Right cardiac atrium (tissue), 5 donors: ENCODE measurements at regions not wholly inside any gene's neighbourhood (a gene's known extent, or its start where the extent isn't known, plus 50 kb on each side); places are given as distances from the start of the nearest gene placed in this dataset.
"Not testable (repeated sequence)": the region's sequence is repeated elsewhere in the genome, so short reads cannot be mapped to it uniquely, and the experiment has no call there.

Experiments
- ATAC-seq, 2 donors: fragments of 200-7000 bp; cut with Tn5 transposase; one replicate each; pipeline versions ENCODE4 v1.8.0 to v1.9.1; 2020; ENCODE audit warnings: moderate library complexity in 2 of 2, mild to moderate bottlenecking in 1 of 2
- DNase-seq, 3 donors: peaks; one replicate each; pipeline ENCODE4 v3.0.0-alpha.2; 2020
- H3K27ac ChIP-seq: one replicate; pipeline ENCODE4 v1.5.1; 2013; ENCODE audit warnings: mild to moderate bottlenecking, low read length, control low read depth, moderate library complexity
- H3K27me3 ChIP-seq: one replicate; pipeline ENCODE4 v1.6.1; 2013; ENCODE audit not compliant: control insufficient read depth, insufficient read depth
- H3K4me1 ChIP-seq: one replicate; pipeline ENCODE4 v1.6.1; 2013; ENCODE audit warnings: low read length; ENCODE audit not compliant: control insufficient read depth, insufficient read depth
- H3K4me3 ChIP-seq: one replicate; pipeline ENCODE4 v1.5.1; 2013; ENCODE audit warnings: low read length, control low read depth
- H3K9me3 ChIP-seq: one replicate; pipeline ENCODE4 v1.6.1; 2013; ENCODE audit warnings: low read length; ENCODE audit not compliant: control insufficient read depth
- WGBS: extraction: QIAGEN DNeasy Blood & Tissue Kit; methylation state at CpG from one replicate; pipeline ENCODE4 v1.1.7; 2013; 5-methylcytosine and 5-hydroxymethylcytosine counted together
- intact Hi-C, 4 donors: fragments of 100-400 bp; cut with DNase I; formaldehyde crosslinking; loops; one replicate each; pipeline versions ENCODE4 v1.11.0 to v1.14.0; 2022 to 2023
- donor health status: healthy with polysubstance abuse.
- donor health status: DM: no; HTN: yes; CAD: no.
- donor health status: DM: no; HTN: no; CAD: no.
- donor health status: DM: no; HTN: yes; CAD: no; lungs with severe emphysema.
- donor health status: DM: yes; HTN: yes; CAD: no.

- Histone ChIP-seq H3K4me3 (no peak overlapping the region), H3K4me1 (peaks cover 2% of the 10 kb centered on the region), H3K27ac (no peak overlapping the region), H3K9me3 (peaks cover 2% of the 10 kb centered on the region), H3K27me3 (peaks cover 4% of the 10 kb centered on the region)
- DNase-seq (peak in 1 of 3 donors; percentile 12), ATAC-seq (no peak)
- 83% methylated on average over 1 of the region's 1 CpG for WGBS
- intact Hi-C loops, result no loop called here
These were observed 84.3 kb upstream of the RHOU start for GRCh38 chr1:228650946-228651345.

- Histone ChIP-seq H3K4me1 (peaks cover under 1% of the 10 kb centered on the region), H3K4me3 (no peak overlapping the region), H3K27ac (no peak overlapping the region), H3K9me3 (peaks cover 2% of the 10 kb centered on the region), H3K27me3 (peaks cover 4% of the 10 kb centered on the region)
- DNase-seq, result no peak
- ATAC-seq, result no peak
- 93% methylated on average over 1 of the region's 1 CpG for WGBS
- intact Hi-C loops, result no loop called here
These were observed 83.2 kb upstream of the RHOU start for GRCh38 chr1:228652116-228652515.

- H3K9me3 ChIP-seq, H3K4me1 ChIP-seq, H3K27me3 ChIP-seq, DNase-seq, intact Hi-C loops, H3K4me3 ChIP-seq, H3K27ac ChIP-seq, ATAC-seq: not testable (repeated sequence)
- WGBS, result 90% methylated on average over 7 of the region's 7 CpGs
These were observed 82.2 kb upstream of the RHOU start for GRCh38 chr1:228653057-228653456.

GRCh38 chr1:228653748-228654147, 81.5 kb upstream of the RHOU start:
- peaks cover 4% of the 10 kb centered on the region for H3K27me3 ChIP-seq

GRCh38 chr1:228655796-228656394, 79.4 kb upstream of the RHOU start:
- Histone ChIP-seq H3K4me1 (no peaks in the 10 kb centered on the region), H3K4me3 (no peak overlapping the region), H3K27ac (no peak overlapping the region), H3K9me3 (peaks cover 2% of the 10 kb centered on the region), H3K27me3 (peaks cover 4% of the 10 kb centered on the region)
- intact Hi-C loops, result no loop called here
- DNase-seq (no peak), ATAC-seq (no peak)
- WGBS, result 76% methylated on average over 3 of the region's 3 CpGs

More at GRCh38 chr1:228653748-228654147, 81.5 kb upstream of the RHOU start:
- Histone ChIP-seq H3K4me3 (no peak overlapping the region), H3K4me1 (no peaks in the 10 kb centered on the region), H3K27ac (no peak overlapping the region), H3K9me3 (peaks cover 2% of the 10 kb centered on the region)
- 92% methylated on average over 1 of the region's 1 CpG for WGBS
- DNase-seq, result no peak
- no peak for ATAC-seq
- intact Hi-C loops, result no loop called here

- ATAC-seq, H3K27me3 ChIP-seq, H3K27ac ChIP-seq, H3K9me3 ChIP-seq, DNase-seq, H3K4me1 ChIP-seq, intact Hi-C loops, H3K4me3 ChIP-seq: not testable (repeated sequence)
- WGBS, result 87% methylated on average over 5 of the region's 5 CpGs
These were observed 73.1 kb upstream of the RHOU start for GRCh38 chr1:228662007-228662689.

- Histone ChIP-seq H3K27ac (no peak overlapping the region), H3K4me3 (no peak overlapping the region), H3K4me1 (peaks cover 3% of the 10 kb centered on the region), H3K27me3 (no peaks in the 10 kb centered on the region), H3K9me3 (no peaks in the 10 kb centered on the region)
- DNase-seq, result peak; percentile 75 to 84 (median 84)
- peak; percentile 40 to 41 for ATAC-seq
- WGBS, result 40% methylated on average over 14 of the region's 14 CpGs
- intact Hi-C loops, result no loop called here
These were observed 70.8 kb upstream of the RHOU start for GRCh38 chr1:228664399-228664914.

GRCh38 chr1:228666686-228667623, 68.3 kb upstream of the RHOU start:
- intact Hi-C loops, result loop anchor here in 1 of 4 donors (5.0 kb wide), 1 partner anchor 560 kb away; no protein-coding TSS in a partner anchor
- Histone ChIP-seq H3K4me3 (no peak overlapping the region), H3K4me1 (peaks cover 3% of the 10 kb centered on the region), H3K27me3 (no peaks in the 10 kb centered on the region), H3K27ac (no peak overlapping the region), H3K9me3 (no peaks in the 10 kb centered on the region)
- WGBS, result 80% methylated on average over 6 of the region's 6 CpGs
- ATAC-seq (no peak), DNase-seq (no peak)

GRCh38 chr1:228668553-228669241, 66.6 kb upstream of the RHOU start:
- Histone ChIP-seq H3K27ac (no peak overlapping the region), H3K27me3 (no peaks in the 10 kb centered on the region), H3K4me3 (no peak overlapping the region), H3K4me1 (peaks cover 3% of the 10 kb centered on the region), H3K9me3 (no peaks in the 10 kb centered on the region)
- ATAC-seq (no peak), DNase-seq (no peak)
- 74% methylated on average over 5 of the region's 5 CpGs for WGBS
- intact Hi-C loops, result loop anchor here in 1 of 4 donors (5.0 kb wide), 1 partner anchor 559 kb away; no protein-coding TSS in a partner anchor

GRCh38 chr1:228669242-228669585, 66.1 kb upstream of the RHOU start:
- Histone ChIP-seq H3K4me3 (no peak overlapping the region), H3K27ac (no peak overlapping the region), H3K27me3 (no peaks in the 10 kb centered on the region), H3K9me3 (no peaks in the 10 kb centered on the region), H3K4me1 (peaks cover 3% of the 10 kb centered on the region)
- WGBS, result 70% methylated on average over 1 of the region's 1 CpG
- DNase-seq (peak; percentile 61 to 85 (median 80)), ATAC-seq (peak; percentile 89 to 93)
- intact Hi-C loops, result loop anchor here in 1 of 4 donors (5.0 kb wide), 1 partner anchor 558 kb away; no protein-coding TSS in a partner anchor
